OCI-LY7 (cell line): ENCODE measurements at regions not wholly inside any gene's neighbourhood (a gene's known extent, or its start where the extent isn't known, plus 50 kb on each side); places are given as distances from the start of the nearest gene placed in this dataset.

ENCODE experiments used
- BruUV-seq: library from RNA; stranded (reverse); fragments of 400-500 nt; replicated peaks from 2 replicates; lab custom pipeline; 2021; lab: Mats Ljungman, UMichigan
- CTCF ChIA-PET: fragments of 300-600 bp; sonication (Branson Sonifier 250); formaldehyde crosslinking; loops from one replicate; lab custom pipeline; 2022; ENCODE audit warnings: antibody characterized with exemption; ENCODE audit not compliant: unreplicated experiment; lab: Charles Lee
- POLR2A ChIA-PET: fragments of 300-600 bp; sonication (Branson Sonifier 250); formaldehyde crosslinking; loops from one replicate; lab custom pipeline; 2022; ENCODE audit warnings: antibody characterized with exemption; lab: Charles Lee
- DNase-seq: peaks from one replicate; pipeline ENCODE4 v3.0.0-alpha.2; 2015; ENCODE audit warnings: low spot score
- H2AFZ ChIP-seq: fragments of 200-600 bp; sonication (generic), shearing (Covaris generic); 2 replicates; pipeline ENCODE4 v1.6.1; 2014; ENCODE audit warnings: mild to moderate bottlenecking, antibody characterized with exemption, low read length, moderate library complexity
- H3K27ac ChIP-seq: fragments of 200-600 bp; sonication (generic); 2 replicates; pipeline ENCODE4 v1.5.1; 2014; ENCODE audit warnings: mixed run types, low read depth, mild to moderate bottlenecking, moderate library complexity, low read length, inconsistent platforms; ENCODE audit not compliant: poor library complexity, severe bottlenecking
- H3K36me3 ChIP-seq: fragments of 200-600 bp; sonication (generic); 2 replicates; pipeline ENCODE4 v1.6.1; 2014; ENCODE audit warnings: mild to moderate bottlenecking, antibody characterized with exemption, low read length, moderate library complexity, mixed read lengths; ENCODE audit not compliant: insufficient read depth
- H3K4me1 ChIP-seq: fragments of 200-600 bp; sonication (generic); 2 replicates; pipeline ENCODE4 v1.5.1; 2014; ENCODE audit warnings: mild to moderate bottlenecking, low read length; ENCODE audit not compliant: insufficient read depth, poor library complexity, severe bottlenecking
- H3K4me2 ChIP-seq: fragments of 200-600 bp; sonication (generic); 2 replicates; pipeline ENCODE4 v1.6.1; 2014; ENCODE audit warnings: mild to moderate bottlenecking, low read length
- H3K4me3 ChIP-seq: fragments of 200-600 bp; sonication (generic); 2 replicates; pipeline ENCODE4 v1.5.1; 2014; ENCODE audit warnings: mild to moderate bottlenecking, low read depth, low read length; ENCODE audit not compliant: poor library complexity, severe bottlenecking
- H3K79me2 ChIP-seq: fragments of 200-600 bp; sonication (generic); 2 replicates; pipeline ENCODE4 v1.6.1; 2016; ENCODE audit warnings: low read depth, mild to moderate bottlenecking, low read length, moderate library complexity, mixed read lengths; ENCODE audit not compliant: insufficient read depth
- H3K9me2 ChIP-seq: fragments of 200-600 bp; sonication (generic); 2 replicates; pipeline ENCODE4 v1.6.1; 2016; ENCODE audit warnings: mild to moderate bottlenecking, low read length, mixed read lengths; ENCODE audit not compliant: insufficient read depth
- H3K9me3 ChIP-seq: fragments of 200-600 bp; sonication (generic); 2 replicates; pipeline ENCODE4 v1.6.1; 2014; ENCODE audit warnings: mild to moderate bottlenecking, mixed run types, low read length, mixed read lengths
- H4K20me1 ChIP-seq: fragments of 200-600 bp; sonication (generic); 2 replicates; pipeline ENCODE4 v1.6.1; 2014; ENCODE audit warnings: mild to moderate bottlenecking, antibody characterized with exemption, low read length, moderate library complexity, mixed read lengths; ENCODE audit not compliant: insufficient read depth
- EZH2phosphoT487 ChIP-seq: fragments of 200-600 bp; sonication (generic); IDR thresholded peaks from 2 replicates; pipeline ENCODE4 v1.6.1; 2018; ENCODE audit warnings: low read depth, borderline replicate concordance, mild to moderate bottlenecking, mixed run types, antibody characterized with exemption, low read length, moderate library complexity, mixed read lengths
- intact Hi-C: fragments of 100-400 bp; cut with micrococcal nuclease; formaldehyde crosslinking; loops from one replicate; pipeline ENCODE4 v1.10.0; 2022; ENCODE audit not compliant: unreplicated experiment
- TF ChIP-seq, protein P1 (sequence below): fragments of 200-600 bp; sonication (generic); conservative IDR thresholded peaks from 2 replicates; pipeline ENCODE4 v1.5.1; 2014; ENCODE audit warnings: mild to moderate bottlenecking, antibody characterized with exemption, low read length, moderate library complexity, mixed read lengths

DNA sequence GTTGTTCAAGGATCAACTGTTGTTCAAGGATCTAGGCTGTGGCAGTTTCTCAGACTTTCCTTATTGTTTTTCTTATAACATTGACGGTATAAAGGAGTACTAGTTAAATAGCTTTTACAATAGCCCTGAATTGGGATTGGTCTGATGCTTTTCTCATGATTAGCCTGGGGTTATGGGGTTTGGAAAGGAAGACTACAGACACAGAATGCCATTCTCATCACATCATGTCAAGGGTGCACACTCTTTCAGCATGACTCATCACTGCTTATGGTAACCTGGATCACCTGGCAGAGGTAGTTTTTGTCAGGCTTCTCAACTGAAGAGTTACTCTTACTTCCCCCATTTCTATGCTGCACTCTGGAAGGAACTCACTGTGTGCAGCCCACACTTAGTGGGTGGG is 194.2 kb upstream of the NPSR1 start:
- intact Hi-C loops, result no loop called here
- Histone ChIP-seq H3K79me2 (no peaks in the 10 kb centered on the region), H2AFZ (no peak overlapping the region), H3K4me1 (no peaks in the 10 kb centered on the region), H3K27ac (no peak overlapping the region), H3K9me3 (no peaks in the 10 kb centered on the region), H3K36me3 (no peaks in the 10 kb centered on the region), H3K4me3 (no peak overlapping the region), H4K20me1 (no peaks in the 10 kb centered on the region), H3K4me2 (no peak overlapping the region), H3K9me2 (no peaks in the 10 kb centered on the region)
- POLR2A ChIA-PET, result no interaction called here
- BruUV-seq, result no TSS peak
- no peak for DNase-seq
- CTCF ChIA-PET, result no interaction called here
- TF ChIP-seq EZH2phosphoT487, result no peak
- TF ChIP-seq, protein P1, sequence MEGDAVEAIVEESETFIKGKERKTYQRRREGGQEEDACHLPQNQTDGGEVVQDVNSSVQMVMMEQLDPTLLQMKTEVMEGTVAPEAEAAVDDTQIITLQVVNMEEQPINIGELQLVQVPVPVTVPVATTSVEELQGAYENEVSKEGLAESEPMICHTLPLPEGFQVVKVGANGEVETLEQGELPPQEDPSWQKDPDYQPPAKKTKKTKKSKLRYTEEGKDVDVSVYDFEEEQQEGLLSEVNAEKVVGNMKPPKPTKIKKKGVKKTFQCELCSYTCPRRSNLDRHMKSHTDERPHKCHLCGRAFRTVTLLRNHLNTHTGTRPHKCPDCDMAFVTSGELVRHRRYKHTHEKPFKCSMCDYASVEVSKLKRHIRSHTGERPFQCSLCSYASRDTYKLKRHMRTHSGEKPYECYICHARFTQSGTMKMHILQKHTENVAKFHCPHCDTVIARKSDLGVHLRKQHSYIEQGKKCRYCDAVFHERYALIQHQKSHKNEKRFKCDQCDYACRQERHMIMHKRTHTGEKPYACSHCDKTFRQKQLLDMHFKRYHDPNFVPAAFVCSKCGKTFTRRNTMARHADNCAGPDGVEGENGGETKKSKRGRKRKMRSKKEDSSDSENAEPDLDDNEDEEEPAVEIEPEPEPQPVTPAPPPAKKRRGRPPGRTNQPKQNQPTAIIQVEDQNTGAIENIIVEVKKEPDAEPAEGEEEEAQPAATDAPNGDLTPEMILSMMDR, result no peak

DNA sequence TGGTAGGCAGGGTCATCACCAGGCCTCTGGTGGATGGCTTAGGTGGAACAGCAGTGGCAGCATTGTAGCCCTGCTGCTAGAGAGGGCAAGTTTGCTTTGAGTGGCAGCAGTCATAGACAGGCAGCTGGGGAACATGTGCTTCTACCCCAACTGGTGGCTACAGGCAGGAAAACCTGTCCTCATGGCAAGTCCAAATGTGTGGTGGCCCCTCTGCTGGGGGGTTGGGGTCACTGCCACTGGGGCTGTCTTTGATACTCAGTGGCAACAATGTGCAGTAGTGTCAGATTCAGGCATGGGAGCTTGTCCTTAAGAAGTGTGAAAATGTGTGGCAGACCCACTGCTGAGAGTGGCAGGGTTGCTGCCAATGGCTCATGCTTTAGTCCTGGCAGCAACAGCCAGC is 186.2 kb upstream of the NPSR1 start:
- POLR2A ChIA-PET, result no interaction called here
- TF ChIP-seq, protein P1, result no peak
- no peak for TF ChIP-seq EZH2phosphoT487
- BruUV-seq, result no TSS peak
- Histone ChIP-seq H3K9me2 (peaks cover 4% of the 10 kb centered on the region; the same call in 1 of the 2 replicates), H3K79me2 (no peaks in the 10 kb centered on the region), H3K4me3 (no peak overlapping the region), H3K36me3 (no peaks in the 10 kb centered on the region), H3K4me2 (no peak overlapping the region), H4K20me1 (no peaks in the 10 kb centered on the region), H2AFZ (no peak overlapping the region), H3K4me1 (no peaks in the 10 kb centered on the region), H3K9me3 (no peaks in the 10 kb centered on the region), H3K27ac (no peak overlapping the region)
- CTCF ChIA-PET, result no interaction called here
- intact Hi-C loops, result no loop called here
- no peak for DNase-seq

DNA sequence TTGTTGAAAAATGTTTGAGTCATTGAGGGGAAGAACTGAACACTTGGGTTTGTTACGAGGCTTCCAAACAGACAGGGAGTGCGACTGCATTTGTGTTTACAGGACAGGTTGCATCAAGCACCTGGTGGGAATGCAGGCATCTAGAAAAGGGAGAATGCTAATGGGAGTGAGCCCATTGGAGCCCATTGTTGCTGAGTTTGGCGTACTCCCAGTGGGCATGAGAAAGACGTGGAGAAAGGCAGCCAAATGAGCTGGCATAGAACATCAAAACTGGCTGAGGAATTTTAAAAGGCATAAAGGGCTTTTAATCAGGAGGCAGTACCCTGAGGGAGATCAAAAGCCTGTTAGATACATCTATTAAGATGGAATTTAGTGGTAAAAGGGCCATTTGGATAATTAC is 171.6 kb upstream of the NPSR1 start:
- Histone ChIP-seq H3K4me1 (no peaks in the 10 kb centered on the region), H3K79me2 (no peaks in the 10 kb centered on the region), H3K4me2 (no peak overlapping the region), H3K9me3 (no peaks in the 10 kb centered on the region), H3K27ac (no peak overlapping the region), H3K36me3 (no peaks in the 10 kb centered on the region), H3K4me3 (no peak overlapping the region), H4K20me1 (no peaks in the 10 kb centered on the region), H3K9me2 (no peaks in the 10 kb centered on the region), H2AFZ (no peak overlapping the region)
- ChIA-PET POLR2A (no interaction called here), CTCF (no interaction called here)
- no TSS peak for BruUV-seq
- DNase-seq, result no peak
- intact Hi-C loops, result no loop called here
- TF ChIP-seq, protein P1, result no peak
- TF ChIP-seq EZH2phosphoT487, result no peak
